Right lobe of liver (tissue), 6 donors: ENCODE measurements at regions not wholly inside any gene's neighbourhood (a gene's known extent, or its start where the extent isn't known, plus 50 kb on each side); places are given as distances from the start of the nearest gene placed in this dataset.
"Not testable (repeated sequence)": the region's sequence is repeated elsewhere in the genome, so short reads cannot be mapped to it uniquely, and the experiment has no call there.

Source experiments
- ATAC-seq, 4 donors: fragments of 200-7000 bp; cut with Tn5 transposase; one replicate each; pipeline ENCODE4 v1.9.1; 2020; ENCODE audit warnings: mild to moderate bottlenecking in 4 of 4, moderate library complexity in 4 of 4
- DNase-seq, 3 donors: peaks; one replicate each; pipeline ENCODE4 v3.0.0-alpha.2; 2020
- H3K27ac ChIP-seq, 3 donors: fragments of 200-600 bp; one replicate each; pipeline ENCODE4 v1.8.0; 2022
- H3K27me3 ChIP-seq, 2 donors: fragments of 200-600 bp; one replicate each; pipeline ENCODE4 v1.8.0; 2022
- H3K36me3 ChIP-seq, 4 donors: fragments of 200-600 bp; sonication (generic) in 1 of 4; one replicate each; pipeline versions ENCODE4 v1.5.1 to v1.8.0; 2017 to 2022; ENCODE audit warnings: control low read depth in 1 of 4
- H3K4me1 ChIP-seq, 4 donors: fragments of 200-600 bp; sonication (generic) in 1 of 4; one replicate each; pipeline versions ENCODE4 v1.5.1 to v1.8.0; 2017 to 2022; ENCODE audit warnings: control low read depth in 1 of 4
- H3K4me3 ChIP-seq, 3 donors: fragments of 200-600 bp; one replicate each; pipeline ENCODE4 v1.8.0; 2022
- H3K9me3 ChIP-seq, 4 donors: fragments of 200-600 bp; sonication (generic) in 1 of 4; one replicate each; pipeline versions ENCODE4 v1.5.1 to v1.8.0; 2017 to 2022; ENCODE audit warnings: control low read depth in 1 of 4
- CTCF ChIP-seq, 4 donors: fragments of 200-600 bp in 3 of 4; fragments of 450-650 bp in 1 of 4; IDR thresholded peaks; one replicate each; pipeline versions ENCODE4 v1.5.1 to v1.8.0; 2016 to 2022; ENCODE audit warnings: antibody characterized with exemption in 4 of 4, mild to moderate bottlenecking in 2 of 4
- POLR2A ChIP-seq: fragments of 450-650 bp; IDR thresholded peaks from one replicate; pipeline ENCODE4 v1.6.1; 2017; ENCODE audit warnings: antibody characterized with exemption, mild to moderate bottlenecking
- WGBS: methylation state at CpG from one replicate; pipeline ENCODE4 v1.1.6; 2018; ENCODE audit warnings: low coverage, low lambda C conversion rate; ENCODE audit not compliant: insufficient coverage; ENCODE audit errors: missing lambda C conversion rate; 5-methylcytosine and 5-hydroxymethylcytosine counted together
- intact Hi-C, 2 donors: fragments of 100-400 bp; cut with DNase I; formaldehyde crosslinking; loops; one replicate each; pipeline versions ENCODE4 v1.11.2 to v1.14.1; 2022
- donor health status: DM: no; HTN: yes; CAD: no.
- donor health status: DM: no; HTN: no; CAD: no.
- donor health status: DM: no; HTN: no; CAD: no.
- donor health status: DM: no; HTN: yes; CAD: no.
- donor health status: DM: no; HTN: yes; CAD: no.

GRCh38 chr10:123392182-123392963 is 238.2 kb downstream of the BUB3 start:
- ATAC-seq (no peak), DNase-seq (no peak)
- intact Hi-C loops, result no loop called here
- Histone ChIP-seq H3K27me3 (no peaks in the 10 kb centered on the region), H3K27ac (no peak overlapping the region), H3K4me1 (no peaks in the 10 kb centered on the region), H3K9me3 (no peaks in the 10 kb centered on the region), H3K4me3 (no peak overlapping the region), H3K36me3 (no peaks in the 10 kb centered on the region)
- TF ChIP-seq CTCF (IDR thresholded peaks at IDR 0.05) (no peak), POLR2A (no peak)
- WGBS, result 60% methylated on average over 5 of the region's 6 CpGs

- no peak overlapping the region for H3K27ac ChIP-seq
- H3K9me3 ChIP-seq, result no peaks in the 10 kb centered on the region
- no peaks in the 10 kb centered on the region for H3K27me3 ChIP-seq
- no peaks in the 10 kb centered on the region for H3K4me1 ChIP-seq
- intact Hi-C loops, result no loop called here
- H3K4me3 ChIP-seq, result no peak overlapping the region
- WGBS, result 86% methylated on average over 3 of the region's 3 CpGs
- ATAC-seq, result no peak
- H3K36me3 ChIP-seq, result no peaks in the 10 kb centered on the region
- DNase-seq, result no peak
- no peak for TF ChIP-seq CTCF (IDR thresholded peaks at IDR 0.05)
- TF ChIP-seq POLR2A, result no peak
Observed at GRCh38 chr10:123393170-123393569, 239.0 kb downstream of the BUB3 start.

- intact Hi-C loops, result no loop called here
- TF ChIP-seq POLR2A, result no peak
- no peak for TF ChIP-seq CTCF (IDR thresholded peaks at IDR 0.05)
- Histone ChIP-seq H3K4me3 (no peak overlapping the region), H3K36me3 (no peaks in the 10 kb centered on the region), H3K4me1 (no peaks in the 10 kb centered on the region), H3K27me3 (no peaks in the 10 kb centered on the region), H3K9me3 (no peaks in the 10 kb centered on the region), H3K27ac (no peak overlapping the region)
- DNase-seq (no peak), ATAC-seq (no peak)
- 40% methylated on average over 1 of the region's 1 CpG for WGBS
Observed at GRCh38 chr10:123394382-123394781, 240.2 kb downstream of the BUB3 start.

GRCh38 chr10:123395234-123395633 is 241.0 kb downstream of the BUB3 start:
- not testable (repeated sequence) for H3K4me3 ChIP-seq, H3K27me3 ChIP-seq

GRCh38 chr10:123395906-123396305 is 241.7 kb downstream of the BUB3 start:
- no peaks in the 10 kb centered on the region for H3K27me3 ChIP-seq
- no peak for DNase-seq
- no peaks in the 10 kb centered on the region for H3K36me3 ChIP-seq
- H3K27ac ChIP-seq, result no peak overlapping the region
- ATAC-seq, result no peak
- TF ChIP-seq POLR2A, result no peak
- no peak for TF ChIP-seq CTCF (IDR thresholded peaks at IDR 0.05)
- H3K4me1 ChIP-seq, result no peaks in the 10 kb centered on the region
- intact Hi-C loops, result no loop called here
- H3K4me3 ChIP-seq, result no peak overlapping the region
- WGBS, result 90% methylated on average over 2 of the region's 6 CpGs
- no peaks in the 10 kb centered on the region for H3K9me3 ChIP-seq

More at GRCh38 chr10:123395234-123395633, 241.0 kb downstream of the BUB3 start:
- DNase-seq, ATAC-seq, H3K4me1 ChIP-seq, intact Hi-C loops, H3K36me3 ChIP-seq, H3K27ac ChIP-seq, H3K9me3 ChIP-seq: not testable (repeated sequence)
- 90% methylated on average over 2 of the region's 4 CpGs for WGBS
